DLD1 (cell line): ENCODE measurements at regions not wholly inside any gene's neighbourhood (a gene's known extent, or its start where the extent isn't known, plus 50 kb on each side); places are given as distances from the start of the nearest gene placed in this dataset.
"Not testable (repeated sequence)": the region's sequence is repeated elsewhere in the genome, so short reads cannot be mapped to it uniquely, and the experiment has no call there.

Experiments
- in situ Hi-C: cut with HindIII; loops from 2 replicates; pipeline ENCODE4 v1.10.0; 2017; ENCODE audit warnings: low sequenced_read_pairs

DNA sequence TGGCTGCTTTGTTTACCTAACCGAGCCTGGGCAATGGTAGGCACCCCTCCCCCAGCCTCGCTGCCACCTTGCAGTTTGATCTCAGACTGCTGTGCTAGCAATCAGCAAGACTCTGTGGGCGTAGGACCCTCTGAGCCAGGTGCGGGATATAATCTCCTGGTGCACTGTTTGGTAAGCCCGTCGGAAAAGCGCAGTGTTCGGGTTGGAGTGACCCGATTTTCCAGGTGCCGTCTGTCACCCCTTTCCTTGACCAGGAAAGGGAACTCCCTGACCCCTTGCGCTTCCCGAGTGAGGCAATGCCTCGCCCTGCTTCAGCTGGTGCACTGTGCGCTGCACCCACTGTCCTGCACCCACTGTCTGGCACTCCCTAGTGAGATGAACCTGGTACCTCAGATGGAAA is 482.2 kb upstream of the SMC2 start:
- in situ Hi-C loops, result not testable (repeated sequence)

DNA sequence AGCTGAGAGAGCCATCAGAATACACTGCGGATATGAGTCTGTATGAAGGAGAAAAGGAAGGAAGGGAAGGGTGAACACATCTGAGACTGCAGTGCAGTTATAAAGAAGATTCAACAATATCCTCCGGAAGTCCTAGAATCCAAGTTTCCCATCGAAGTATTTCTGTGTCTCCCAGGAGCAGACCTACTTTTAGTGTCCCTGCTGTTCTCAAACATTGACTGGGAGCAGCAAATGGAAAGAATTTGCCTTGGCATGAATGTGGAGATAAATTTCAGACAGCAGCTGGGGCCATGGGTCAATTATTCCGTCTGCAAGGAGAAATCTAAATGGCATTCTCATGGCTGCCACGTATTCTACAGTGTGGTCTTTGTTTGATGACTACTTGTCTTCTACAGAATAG is 478.1 kb upstream of the SMC2 start:
- in situ Hi-C loops, result no loop called here

DNA sequence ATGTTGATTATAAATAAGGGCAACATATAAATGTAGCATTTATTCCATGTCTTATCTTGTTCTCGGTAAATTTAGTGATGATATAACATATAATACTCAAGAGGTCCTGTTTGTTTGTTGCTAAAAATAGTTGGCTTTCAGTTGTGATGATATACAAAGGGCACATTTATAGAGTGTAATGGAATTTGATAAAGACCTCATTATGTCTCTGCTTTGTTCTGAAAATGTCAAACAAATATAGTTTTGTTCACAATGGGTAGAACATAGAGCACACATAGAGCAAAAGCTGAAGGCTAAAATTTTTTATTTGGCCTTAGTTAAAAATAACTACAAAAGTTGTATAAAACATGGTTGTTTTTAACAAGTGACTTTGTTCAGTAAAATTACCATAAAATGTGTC is 477.1 kb upstream of the SMC2 start:
- in situ Hi-C loops, result no loop called here

DNA sequence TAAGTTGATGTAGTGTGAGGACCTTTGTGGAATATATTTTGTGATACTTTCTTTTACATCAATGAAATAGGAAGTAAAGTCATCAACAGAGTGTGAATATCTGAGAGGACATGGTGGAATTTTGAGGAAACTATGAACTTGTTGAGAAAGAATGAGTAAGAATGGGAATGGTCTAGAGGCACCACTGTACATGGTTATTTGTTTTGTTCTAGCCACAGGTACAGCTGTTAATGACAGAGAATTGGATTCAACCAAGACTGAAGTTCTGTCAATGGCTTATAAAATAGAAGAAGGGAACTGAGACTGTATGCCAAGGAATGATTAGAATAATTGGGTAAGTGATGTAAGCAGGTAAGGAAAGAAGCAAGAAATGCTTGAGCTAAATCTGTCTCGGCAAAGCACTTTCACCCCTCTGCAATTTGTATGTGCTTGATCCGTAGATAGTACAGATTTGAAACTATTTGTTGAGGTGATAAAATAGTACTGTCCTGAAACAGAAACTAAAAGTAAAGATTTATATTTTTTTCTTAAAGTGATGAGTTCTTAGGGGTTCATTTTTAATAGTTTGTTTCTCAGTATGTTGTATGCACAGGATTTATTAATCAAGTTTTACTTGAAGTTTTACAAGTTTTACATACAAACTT is 468.8 kb upstream of the SMC2 start:
- in situ Hi-C loops, result no loop called here

DNA sequence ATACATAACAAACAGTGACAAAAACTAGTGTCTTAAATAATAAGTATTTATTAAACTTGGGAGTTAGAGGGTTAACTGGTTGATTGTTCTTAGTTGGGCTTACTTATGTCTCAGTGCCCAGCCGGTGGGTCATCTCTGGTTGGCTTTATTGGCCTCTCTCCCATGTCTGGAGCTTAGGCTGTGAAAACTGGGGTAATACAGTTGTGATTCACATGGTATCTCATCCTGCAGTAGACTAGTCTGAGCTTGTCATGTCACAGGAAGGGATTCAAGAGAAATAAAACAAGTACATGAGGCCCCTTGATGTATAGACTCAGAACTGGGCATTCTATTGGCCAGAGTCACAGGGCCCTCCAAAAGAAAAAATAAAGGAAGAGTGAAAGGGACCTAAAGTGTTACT is 466.4 kb upstream of the SMC2 start:
- in situ Hi-C loops, result no loop called here

DNA sequence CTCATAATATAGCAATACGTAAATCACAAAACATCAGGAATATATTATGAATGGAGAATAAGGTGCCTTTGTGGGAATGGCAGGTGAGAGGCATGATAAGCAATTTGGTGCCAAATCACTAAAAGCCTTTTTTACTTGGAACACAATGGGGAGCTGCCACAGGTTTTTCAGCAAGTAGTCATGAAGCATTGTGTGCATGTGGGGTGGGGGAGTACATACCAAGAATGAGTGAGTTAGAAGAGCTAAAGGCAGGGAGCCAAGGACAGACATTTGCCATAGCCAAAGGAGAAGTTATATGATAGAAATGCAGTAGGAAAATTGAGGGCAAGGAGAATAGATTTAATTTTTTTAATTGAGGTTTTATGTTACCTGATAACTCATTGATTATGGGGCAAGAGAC is 445.0 kb upstream of the SMC2 start:
- in situ Hi-C loops, result no loop called here

DNA sequence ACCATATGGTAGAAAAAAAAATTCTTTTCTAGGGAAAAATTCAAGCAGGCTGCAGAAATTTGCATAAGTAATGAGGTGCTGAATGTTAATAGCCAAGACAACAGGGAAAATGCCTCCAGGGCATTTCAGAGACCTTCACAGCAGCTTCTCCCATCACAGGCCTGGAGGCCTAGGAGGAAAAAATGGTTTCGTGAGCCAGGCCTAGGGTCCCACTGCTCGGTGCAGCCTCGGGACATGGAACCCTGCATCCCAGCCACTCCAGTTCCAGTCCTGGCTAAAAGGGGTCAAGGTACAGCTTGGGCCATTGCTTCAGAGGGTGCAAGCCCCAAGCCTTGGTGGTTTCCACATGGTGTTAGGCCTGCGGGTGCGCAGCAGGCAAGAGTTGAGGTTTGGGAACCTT is 436.0 kb upstream of the SMC2 start:
- in situ Hi-C loops, result no loop called here

DNA sequence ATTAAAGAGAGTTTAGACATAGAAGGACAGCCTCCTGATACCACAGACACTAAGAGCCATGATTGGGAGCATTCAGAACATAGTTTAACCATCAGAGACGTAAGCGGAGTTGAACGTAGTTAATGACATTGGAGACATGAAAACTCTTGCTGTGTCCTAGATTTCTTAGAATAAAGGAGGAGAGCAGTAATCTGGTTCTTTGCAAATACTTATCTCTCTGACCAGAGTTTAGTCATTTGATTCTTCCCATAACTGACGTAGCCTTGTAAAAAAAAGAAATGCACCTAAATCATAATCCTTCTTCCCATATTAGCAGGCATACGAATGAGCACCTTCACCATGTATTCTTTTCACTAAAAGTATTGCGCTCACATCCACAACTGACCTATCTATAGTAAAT is 433.3 kb upstream of the SMC2 start:
- in situ Hi-C loops, result no loop called here

DNA sequence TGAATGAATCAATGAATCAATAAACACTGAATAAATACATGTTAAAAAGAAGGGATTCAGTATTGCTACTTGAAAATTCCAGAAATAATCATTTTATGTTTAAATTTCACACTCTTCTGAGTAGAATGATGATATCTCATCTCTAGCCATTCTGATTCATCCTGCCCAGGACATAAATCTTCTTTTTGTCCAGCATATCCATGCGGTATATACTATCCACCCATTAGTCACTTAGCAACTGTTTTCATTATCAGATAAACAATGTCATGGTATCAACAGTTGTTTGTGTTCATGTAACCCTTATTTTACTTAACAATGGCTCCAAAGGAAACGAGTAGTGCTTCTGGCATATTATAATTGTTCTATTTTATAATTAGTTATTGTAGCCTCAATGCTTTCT is 432.4 kb upstream of the SMC2 start:
- in situ Hi-C loops, result no loop called here

DNA sequence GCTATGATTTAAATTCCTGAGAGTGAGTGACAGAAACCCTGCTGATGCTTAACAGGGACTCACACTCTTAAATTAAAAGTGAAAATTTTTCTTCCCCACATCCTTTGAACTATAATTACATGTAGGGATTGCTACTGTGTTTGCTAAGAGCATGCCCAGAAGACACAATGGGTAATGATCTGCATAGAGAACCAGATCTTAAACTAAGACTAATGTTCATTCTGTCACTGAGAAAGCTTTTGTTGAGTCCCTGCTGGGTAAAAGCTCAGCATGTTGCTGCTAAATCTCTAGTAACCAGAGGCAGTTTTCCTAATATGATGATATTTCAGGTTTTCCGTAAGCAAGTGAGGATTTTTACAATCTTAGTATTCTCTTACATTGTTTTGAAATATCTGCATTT is 424.8 kb upstream of the SMC2 start:
- in situ Hi-C loops, result no loop called here

DNA sequence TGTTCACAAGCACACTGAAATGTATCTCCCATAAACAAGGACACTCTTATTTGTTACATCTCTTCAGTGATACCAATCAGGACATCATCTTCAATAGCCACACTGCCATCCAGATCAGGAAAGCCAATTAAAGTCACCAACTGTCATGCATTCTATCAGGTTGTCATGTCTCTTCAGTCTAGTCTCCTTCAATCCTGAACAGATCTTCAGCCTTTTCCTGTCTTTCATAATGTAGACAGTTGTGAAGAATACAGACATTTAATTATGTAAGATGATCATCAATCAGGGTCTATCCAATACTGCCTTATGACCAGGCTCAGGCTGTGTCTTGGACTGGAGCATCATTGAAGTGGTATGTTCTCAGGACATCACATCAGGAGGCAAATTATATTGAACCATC is 419.8 kb upstream of the SMC2 start:
- in situ Hi-C loops, result no loop called here

DNA sequence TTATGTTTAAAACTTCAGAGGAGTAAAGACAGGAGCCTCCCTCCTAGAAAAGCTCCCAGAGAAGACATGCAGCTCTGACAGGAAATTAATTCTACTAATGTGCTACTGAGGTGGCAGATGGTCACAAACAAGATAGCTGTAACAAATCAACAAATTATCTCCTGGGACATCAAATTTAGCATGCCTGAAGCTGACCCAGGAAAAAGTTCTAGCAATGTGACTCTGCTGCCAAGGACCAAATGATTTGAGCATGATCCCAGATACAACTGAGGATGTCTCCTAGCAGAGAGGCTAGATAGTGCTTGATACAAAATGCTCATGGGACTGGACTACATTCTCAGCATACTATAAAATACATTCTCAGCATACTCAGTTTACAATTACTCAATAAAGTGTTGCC is 413.5 kb upstream of the SMC2 start:
- in situ Hi-C loops, result no loop called here

DNA sequence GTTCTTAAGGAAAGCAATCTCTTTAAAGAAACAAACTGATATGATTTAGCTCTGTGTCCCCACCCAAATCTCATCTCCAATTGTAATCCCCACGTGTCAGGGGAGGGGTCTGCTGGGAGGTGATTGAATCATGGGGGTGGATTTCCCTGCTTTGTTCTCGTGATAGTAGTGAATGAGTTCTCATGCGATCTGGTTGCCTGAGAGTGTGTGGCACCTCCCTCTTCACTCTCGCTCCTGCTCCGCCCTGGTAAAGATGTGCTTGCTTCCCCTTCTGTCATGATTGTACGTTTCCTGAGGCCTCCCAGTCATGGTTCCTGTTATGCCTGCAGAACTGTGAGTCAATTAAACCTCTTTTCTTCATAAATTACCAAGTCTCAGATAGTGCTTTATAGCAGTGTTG is 412.7 kb upstream of the SMC2 start:
- in situ Hi-C loops, result no loop called here

DNA sequence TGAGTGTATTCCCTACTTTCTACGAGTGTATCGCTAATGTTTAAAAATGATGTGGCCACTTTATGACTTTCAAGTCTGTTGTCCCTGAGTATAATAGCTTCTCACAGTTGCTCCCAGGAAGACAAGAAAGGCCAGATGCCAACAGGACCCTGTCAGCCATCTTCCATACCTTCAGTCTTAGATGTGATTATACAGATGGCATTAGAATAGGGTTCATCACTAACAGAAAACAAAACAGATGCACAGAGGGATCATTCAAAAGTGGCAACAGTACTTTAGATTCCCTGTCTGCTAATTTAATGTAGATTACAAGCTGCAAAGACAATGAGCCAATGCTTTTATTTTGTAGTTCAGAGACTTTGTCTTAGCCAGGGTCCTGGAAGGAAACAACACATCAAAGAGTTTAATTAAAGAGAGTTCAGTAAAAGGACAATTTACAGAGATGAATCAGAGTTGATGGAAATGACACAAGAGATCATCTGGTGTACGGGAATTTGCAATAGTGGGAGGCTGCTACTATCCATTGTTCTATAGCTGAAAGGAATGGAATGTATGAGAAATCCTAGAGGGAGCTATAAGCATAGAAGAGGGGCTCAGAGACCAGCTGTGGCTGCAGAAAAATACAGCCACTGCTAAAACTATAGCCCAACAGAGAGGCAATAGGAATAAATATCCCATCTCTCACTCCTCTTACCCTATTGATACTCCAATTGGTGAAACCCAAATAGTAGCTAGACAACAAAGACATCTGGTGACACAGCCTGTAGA is 393.7 kb upstream of the SMC2 start:
- in situ Hi-C loops, result no loop called here

DNA sequence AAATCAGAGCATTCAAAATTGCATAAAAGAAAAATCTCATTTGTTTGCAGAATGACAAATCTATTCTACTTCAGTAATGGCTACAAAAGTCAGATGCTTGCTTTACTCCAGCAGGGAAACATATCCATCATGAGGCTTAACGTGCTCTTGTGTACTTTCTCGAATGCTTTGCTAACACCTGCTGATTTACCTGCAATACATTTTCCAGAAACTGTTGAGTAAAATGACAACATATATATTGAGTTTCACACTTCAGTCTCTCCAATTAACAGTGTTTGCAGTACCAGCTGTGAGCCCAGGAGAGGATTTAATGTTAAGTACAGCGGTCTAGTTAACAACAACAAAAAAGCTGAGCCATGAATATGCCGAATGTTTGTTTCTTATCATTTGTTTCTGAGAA is 391.5 kb upstream of the SMC2 start:
- in situ Hi-C loops, result no loop called here

DNA sequence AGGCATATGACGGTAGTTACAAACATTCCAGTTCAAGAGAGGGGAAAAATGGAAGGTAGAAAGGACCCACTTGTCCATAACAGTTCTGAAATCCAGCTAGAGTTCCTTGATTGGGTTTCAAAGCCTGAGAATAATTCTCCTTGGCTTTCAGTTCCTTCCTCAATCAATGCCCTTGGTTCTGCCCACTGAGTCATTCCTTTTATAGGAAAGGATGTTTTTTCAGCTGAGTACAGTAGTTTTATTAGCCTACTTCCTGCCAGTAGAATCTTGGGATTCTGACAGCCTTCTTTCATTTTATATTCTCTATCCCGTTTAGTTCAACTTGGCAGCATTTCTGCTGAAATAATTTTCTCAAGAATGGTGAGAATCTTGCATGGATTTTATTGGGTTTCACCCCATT is 386.9 kb upstream of the SMC2 start:
- in situ Hi-C loops, result no loop called here

DNA sequence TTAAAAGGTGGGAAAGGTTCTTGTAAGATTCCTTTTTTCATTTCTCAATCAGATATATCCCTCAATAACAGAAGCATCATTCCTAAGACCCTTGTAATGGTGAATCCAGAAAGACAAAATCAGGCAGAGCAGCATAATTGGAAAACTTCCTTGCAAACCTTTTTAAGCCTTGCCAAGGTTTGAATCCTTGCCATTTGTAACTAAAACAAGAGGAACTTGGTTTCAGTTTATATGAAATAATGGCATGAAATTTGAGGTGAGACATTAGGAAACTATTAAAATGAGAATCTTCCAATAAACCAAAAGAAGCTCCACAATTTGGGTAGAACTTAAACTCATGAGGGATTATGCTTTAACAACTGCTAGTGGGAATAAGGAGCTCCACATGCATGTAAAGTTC is 384.7 kb upstream of the SMC2 start:
- in situ Hi-C loops, result no loop called here

DNA sequence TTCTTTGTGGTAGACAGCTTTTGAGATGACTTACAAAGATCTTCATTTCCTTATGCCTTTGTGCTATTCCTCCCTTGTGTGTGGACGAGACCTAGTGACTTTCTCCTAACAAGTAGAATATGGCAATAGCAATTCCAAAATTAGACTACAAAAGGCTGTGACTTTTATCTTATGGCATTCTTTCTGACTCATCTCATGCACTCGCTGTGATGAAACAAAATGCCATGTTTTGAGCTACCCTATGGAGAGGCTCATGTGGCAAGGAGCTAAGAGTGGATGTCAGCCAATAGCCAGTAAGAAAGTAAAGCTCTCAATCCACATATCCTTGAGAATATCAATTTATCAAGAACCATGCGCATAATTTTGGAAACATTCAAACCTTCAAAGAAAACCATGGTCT is 380.5 kb upstream of the SMC2 start:
- in situ Hi-C loops, result no loop called here

DNA sequence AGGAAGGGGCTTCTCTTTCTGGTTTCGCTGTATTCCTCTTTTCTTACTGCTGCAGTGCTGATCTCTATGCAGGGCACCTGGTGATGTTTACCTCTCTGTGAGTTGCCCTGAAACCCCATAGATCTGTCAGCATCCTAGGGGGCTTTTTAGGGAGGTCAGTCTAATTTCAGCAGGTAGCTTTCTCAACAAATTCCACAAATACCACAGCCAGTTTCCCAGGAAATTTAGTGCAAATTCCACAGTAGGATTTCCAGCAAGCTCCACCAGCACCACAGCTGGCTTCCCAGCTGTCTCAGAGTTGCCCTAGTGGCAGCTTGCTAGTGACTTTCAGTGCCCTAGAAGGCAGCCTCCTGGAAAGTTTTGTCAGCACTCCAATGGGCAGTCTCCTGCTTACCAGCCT is 379.1 kb upstream of the SMC2 start:
- in situ Hi-C loops, result no loop called here

DNA sequence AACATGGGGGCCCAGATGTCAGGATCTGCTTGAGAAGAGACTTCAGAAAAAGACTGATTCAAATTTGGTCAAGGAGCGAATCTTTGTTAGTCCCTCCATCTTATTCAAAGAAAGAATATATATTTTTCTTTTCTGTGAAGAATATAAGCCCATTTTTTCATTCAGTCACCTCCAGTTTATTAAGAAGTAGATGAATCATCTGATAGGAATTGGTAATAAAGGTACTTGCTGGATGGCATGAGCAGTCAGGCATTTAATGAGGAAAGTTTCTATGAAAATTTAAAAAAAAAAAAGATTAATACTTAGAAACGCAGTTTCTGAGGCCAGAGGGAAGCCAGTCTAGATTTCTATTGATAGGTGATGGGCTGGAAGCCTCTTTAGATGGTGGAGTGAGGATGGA is 373.1 kb upstream of the SMC2 start:
- in situ Hi-C loops, result no loop called here

DNA sequence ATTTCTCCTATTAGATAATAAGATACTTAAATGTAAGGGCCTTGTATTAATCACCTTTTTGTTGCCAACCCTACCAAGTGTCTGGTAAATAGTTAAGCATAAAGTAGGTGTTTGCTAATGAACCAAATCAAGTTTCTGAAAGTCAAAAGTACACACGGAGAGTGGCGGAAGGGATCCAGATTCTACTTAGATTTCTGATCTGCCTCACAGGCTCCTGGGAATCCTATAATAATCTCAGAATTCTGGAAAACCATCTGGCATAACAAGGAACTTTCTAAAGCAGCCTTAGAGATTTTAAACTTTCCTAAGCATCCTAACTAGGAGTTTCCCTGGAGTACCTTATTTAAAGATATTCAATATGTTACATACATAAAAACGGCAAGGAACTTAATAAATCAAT is 363.2 kb upstream of the SMC2 start:
- in situ Hi-C loops, result no loop called here

DNA sequence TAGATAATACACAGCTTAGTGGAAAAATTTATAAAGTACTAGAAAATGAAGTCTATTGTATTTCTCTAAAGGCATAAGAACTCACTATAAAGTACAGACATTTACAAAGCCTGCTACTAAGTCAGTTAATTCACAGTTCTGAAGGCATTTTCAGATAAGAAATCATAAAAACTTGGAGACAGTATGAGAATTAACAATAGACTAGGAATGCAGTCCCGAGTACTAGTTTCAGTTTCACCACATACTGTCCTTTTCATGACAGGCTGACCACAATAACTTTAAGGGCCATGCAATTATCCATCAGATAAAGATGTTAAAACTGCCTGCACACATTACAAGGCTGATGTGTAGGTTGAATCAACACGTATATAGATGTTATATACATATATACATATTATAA is 362.6 kb upstream of the SMC2 start:
- in situ Hi-C loops, result no loop called here

DNA sequence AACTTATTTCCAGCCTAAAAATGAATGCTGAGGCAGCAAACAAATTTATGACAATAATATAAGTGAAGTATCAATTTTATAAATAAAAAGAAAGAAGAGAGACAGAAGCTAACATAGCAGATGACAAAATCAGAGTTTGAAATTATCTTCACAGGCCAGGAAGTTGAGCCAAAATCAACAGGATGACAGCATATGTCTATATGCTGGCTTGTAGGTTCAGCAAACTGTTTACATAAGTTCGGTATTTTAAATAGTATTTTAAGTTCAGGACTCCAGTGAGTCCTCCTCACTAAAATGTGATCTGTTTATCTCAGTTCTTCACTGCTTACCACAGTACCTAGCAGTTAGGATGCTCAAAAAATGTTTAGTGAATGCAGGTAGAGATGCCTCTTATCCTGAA is 359.6 kb upstream of the SMC2 start:
- in situ Hi-C loops, result no loop called here
